Eye (tissue), 1 donor: ENCODE measurements at regions not wholly inside any gene's neighbourhood (a gene's known extent, or its start where the extent isn't known, plus 50 kb on each side); places are given as distances from the start of the nearest gene placed in this dataset.

Experiments
- DNase-seq: peaks from one replicate; pipeline ENCODE4 v3.0.0-alpha.2; 2015

- no peak for DNase-seq
These were observed 1492.4 kb downstream of the AACS start for GRCh38 chr12:126557659-126558058.

GRCh38 chr12:126558219-126558618, 1493.0 kb downstream of the AACS start:
- DNase-seq = no peak

GRCh38 chr12:126558810-126559209, 1493.6 kb downstream of the AACS start:
- DNase-seq = no peak

- no peak for DNase-seq
These were observed 1501.8 kb downstream of the AACS start for GRCh38 chr12:126567016-126567415.

- no peak for DNase-seq
These were observed 1504.5 kb downstream of the AACS start for GRCh38 chr12:126569706-126570105.

- DNase-seq = no peak
These were observed 1505.3 kb downstream of the AACS start for GRCh38 chr12:126570566-126570965.

GRCh38 chr12:126572170-126572569, 1506.9 kb downstream of the AACS start:
- no peak for DNase-seq

- no peak for DNase-seq
These were observed 1516.4 kb downstream of the AACS start for GRCh38 chr12:126581655-126582054.

- no peak for DNase-seq
These were observed 1517.0 kb downstream of the AACS start for GRCh38 chr12:126582231-126582630.

- no peak for DNase-seq
These were observed 1523.5 kb downstream of the AACS start for GRCh38 chr12:126588586-126589249.

- no peak for DNase-seq
These were observed 1526.3 kb downstream of the AACS start for GRCh38 chr12:126591533-126591932.

GRCh38 chr12:126601184-126602170, 1536.2 kb downstream of the AACS start:
- DNase-seq = no peak

- no peak for DNase-seq
These were observed 1537.4 kb downstream of the AACS start for GRCh38 chr12:126602612-126603011.

- no peak for DNase-seq
These were observed 1541.9 kb downstream of the AACS start for GRCh38 chr12:126607157-126607556.

GRCh38 chr12:126607867-126608266, 1542.6 kb downstream of the AACS start:
- no peak for DNase-seq

- DNase-seq = no peak
These were observed 1543.5 kb downstream of the AACS start for GRCh38 chr12:126608607-126609175.

GRCh38 chr12:126616441-126616840, 1551.2 kb downstream of the AACS start:
- DNase-seq = no peak

- no peak for DNase-seq
These were observed 1552.1 kb downstream of the AACS start for GRCh38 chr12:126617312-126617711.

- DNase-seq = no peak
These were observed 1562.4 kb downstream of the AACS start for GRCh38 chr12:126627596-126627995.

- no peak for DNase-seq
These were observed 1571.6 kb downstream of the AACS start for GRCh38 chr12:126636821-126637220.

- no peak for DNase-seq
These were observed 1579.2 kb downstream of the AACS start for GRCh38 chr12:126644236-126645020.

GRCh38 chr12:126648074-126648473, 1582.8 kb downstream of the AACS start:
- no peak for DNase-seq

- DNase-seq = no peak
These were observed 1585.9 kb downstream of the AACS start for GRCh38 chr12:126651133-126651532.
